Astrocyte (in vitro differentiated cells and primary cell): ENCODE measurements at regions not wholly inside any gene's neighbourhood (a gene's known extent, or its start where the extent isn't known, plus 50 kb on each side); places are given as distances from the start of the nearest gene placed in this dataset.

ENCODE experiments used
- DNase-seq: peaks from one replicate; pipeline ENCODE4 v3.0.0-alpha.2; 2010; ENCODE audit warnings: low read depth
- FAIRE-seq: peaks from 2 replicates; lab custom pipeline; 2011; peaks lifted over from hg19 to GRCh38; lab: Jason Lieb, UNC
- H2AFZ ChIP-seq: 2 replicates; pipeline ENCODE4 v1.6.0; 2012; ENCODE audit warnings: low read depth, low read length, inconsistent platforms
- H3K27ac ChIP-seq: 2 replicates; pipeline ENCODE4 v1.5.1; 2011; ENCODE audit warnings: low read depth, low read length, inconsistent platforms
- H3K27me3 ChIP-seq: 2 replicates; pipeline ENCODE4 v1.6.0; 2011; ENCODE audit warnings: low read length, inconsistent platforms; ENCODE audit not compliant: insufficient read depth
- H3K36me3 ChIP-seq: 2 replicates; pipeline ENCODE4 v1.5.1; 2011; ENCODE audit warnings: low read length, inconsistent platforms; ENCODE audit not compliant: insufficient read depth
- H3K4me1 ChIP-seq: 2 replicates; pipeline ENCODE4 v1.5.1; 2011; ENCODE audit warnings: low read length, inconsistent platforms; ENCODE audit not compliant: insufficient read depth
- H3K4me2 ChIP-seq: 2 replicates; pipeline ENCODE4 v1.6.0; 2012; ENCODE audit warnings: low read length, inconsistent platforms
- H3K4me3 ChIP-seq: 2 replicates; pipeline ENCODE4 v1.5.1; 2011; ENCODE audit warnings: low read depth, mild to moderate bottlenecking, low read length, inconsistent platforms; ENCODE audit not compliant: insufficient read depth
- H3K79me2 ChIP-seq: 2 replicates; pipeline ENCODE4 v1.6.0; 2012; ENCODE audit warnings: mild to moderate bottlenecking, low read length, inconsistent platforms; ENCODE audit not compliant: insufficient read depth
- H3K9ac ChIP-seq: 2 replicates; pipeline ENCODE4 v1.6.0; 2012; ENCODE audit warnings: mild to moderate bottlenecking, low read length, inconsistent platforms
- H3K9me3 ChIP-seq: 2 replicates; pipeline ENCODE4 v1.5.1; 2012; ENCODE audit warnings: low read depth, mild to moderate bottlenecking, low read length, inconsistent platforms; ENCODE audit not compliant: insufficient read depth
- H4K20me1 ChIP-seq: 2 replicates; pipeline ENCODE4 v1.6.0; 2012; ENCODE audit warnings: low read length, inconsistent platforms; ENCODE audit not compliant: insufficient read depth
- H3K27ac Mint-ChIP-seq: one replicate; pipeline ENCODE4 v1.8.0; 2021; ENCODE audit warnings: mild to moderate bottlenecking, mixed read lengths; ENCODE audit not compliant: unreplicated experiment
- H3K27me3 Mint-ChIP-seq: one replicate; pipeline ENCODE4 v1.8.0; 2021; ENCODE audit warnings: low read depth, mixed read lengths; ENCODE audit not compliant: unreplicated experiment
- H3K36me3 Mint-ChIP-seq: one replicate; pipeline ENCODE4 v1.8.0; 2021; ENCODE audit warnings: low read depth, mixed read lengths; ENCODE audit not compliant: unreplicated experiment
- H3K4me1 Mint-ChIP-seq: one replicate; pipeline ENCODE4 v1.8.0; 2021; ENCODE audit warnings: low read depth, mixed read lengths; ENCODE audit not compliant: unreplicated experiment
- H3K4me3 Mint-ChIP-seq: one replicate; pipeline ENCODE4 v1.8.0; 2021; ENCODE audit warnings: mild to moderate bottlenecking, moderate library complexity, mixed read lengths; ENCODE audit not compliant: unreplicated experiment
- H3K9me3 Mint-ChIP-seq: one replicate; pipeline ENCODE4 v1.8.0; 2021; ENCODE audit warnings: mild to moderate bottlenecking, mixed read lengths; ENCODE audit not compliant: unreplicated experiment
- EZH2 ChIP-seq: IDR thresholded peaks from 2 replicates; pipeline ENCODE4 v1.6.1; 2012; ENCODE audit warnings: mild to moderate bottlenecking, low read length, inconsistent platforms; ENCODE audit not compliant: insufficient read depth
- TF ChIP-seq, protein P1 (sequence below): IDR thresholded peaks from 2 replicates; pipeline ENCODE4 v1.5.1; 2011; ENCODE audit warnings: low read depth, mild to moderate bottlenecking, inconsistent platforms, low read length, moderate library complexity; ENCODE audit not compliant: insufficient read depth

DNA sequence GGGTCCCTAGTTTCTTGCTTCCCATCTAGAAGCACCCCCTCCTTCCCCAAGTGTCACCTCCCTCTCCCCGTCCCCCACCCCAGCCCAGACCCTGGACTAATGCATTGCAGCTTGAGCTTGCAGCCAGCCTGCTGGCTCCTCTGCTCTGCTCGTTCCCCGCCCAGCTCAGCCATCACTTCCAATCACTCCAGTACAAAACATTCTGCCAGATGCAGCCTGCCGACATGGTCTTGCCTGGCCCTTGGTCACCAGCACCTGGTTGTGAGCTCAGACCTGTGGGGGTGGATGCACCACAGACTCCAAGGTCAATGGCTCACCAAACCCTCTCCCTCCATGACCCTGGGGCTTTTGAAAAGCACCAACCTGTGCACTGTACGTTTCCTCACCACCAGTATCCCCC, 172.9 kb upstream of the SMIM23 start:
- Mint-ChIP-seq H3K27me3 (peaks cover 53% of the 10 kb centered on the region), H3K4me3 (no peak overlapping the region), H3K36me3 (no peaks in the 10 kb centered on the region), H3K27ac (no peak overlapping the region), H3K9me3 (peaks cover 9% of the 10 kb centered on the region), H3K4me1 (no peaks in the 10 kb centered on the region)
- FAIRE-seq (no peak), DNase-seq (no peak)
- Histone ChIP-seq H3K9ac (no peak overlapping the region), H2AFZ (no peak overlapping the region), H3K4me2 (no peak overlapping the region), H3K4me3 (no peak overlapping the region), H3K36me3 (no peaks in the 10 kb centered on the region), H3K27me3 (peaks cover 29% of the 10 kb centered on the region), H4K20me1 (no peaks in the 10 kb centered on the region), H3K27ac (no peak overlapping the region), H3K4me1 (no peaks in the 10 kb centered on the region), H3K9me3 (no peaks in the 10 kb centered on the region), H3K79me2 (no peaks in the 10 kb centered on the region)
- TF ChIP-seq EZH2: no peak
- TF ChIP-seq, protein P1, sequence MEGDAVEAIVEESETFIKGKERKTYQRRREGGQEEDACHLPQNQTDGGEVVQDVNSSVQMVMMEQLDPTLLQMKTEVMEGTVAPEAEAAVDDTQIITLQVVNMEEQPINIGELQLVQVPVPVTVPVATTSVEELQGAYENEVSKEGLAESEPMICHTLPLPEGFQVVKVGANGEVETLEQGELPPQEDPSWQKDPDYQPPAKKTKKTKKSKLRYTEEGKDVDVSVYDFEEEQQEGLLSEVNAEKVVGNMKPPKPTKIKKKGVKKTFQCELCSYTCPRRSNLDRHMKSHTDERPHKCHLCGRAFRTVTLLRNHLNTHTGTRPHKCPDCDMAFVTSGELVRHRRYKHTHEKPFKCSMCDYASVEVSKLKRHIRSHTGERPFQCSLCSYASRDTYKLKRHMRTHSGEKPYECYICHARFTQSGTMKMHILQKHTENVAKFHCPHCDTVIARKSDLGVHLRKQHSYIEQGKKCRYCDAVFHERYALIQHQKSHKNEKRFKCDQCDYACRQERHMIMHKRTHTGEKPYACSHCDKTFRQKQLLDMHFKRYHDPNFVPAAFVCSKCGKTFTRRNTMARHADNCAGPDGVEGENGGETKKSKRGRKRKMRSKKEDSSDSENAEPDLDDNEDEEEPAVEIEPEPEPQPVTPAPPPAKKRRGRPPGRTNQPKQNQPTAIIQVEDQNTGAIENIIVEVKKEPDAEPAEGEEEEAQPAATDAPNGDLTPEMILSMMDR: no peak

DNA sequence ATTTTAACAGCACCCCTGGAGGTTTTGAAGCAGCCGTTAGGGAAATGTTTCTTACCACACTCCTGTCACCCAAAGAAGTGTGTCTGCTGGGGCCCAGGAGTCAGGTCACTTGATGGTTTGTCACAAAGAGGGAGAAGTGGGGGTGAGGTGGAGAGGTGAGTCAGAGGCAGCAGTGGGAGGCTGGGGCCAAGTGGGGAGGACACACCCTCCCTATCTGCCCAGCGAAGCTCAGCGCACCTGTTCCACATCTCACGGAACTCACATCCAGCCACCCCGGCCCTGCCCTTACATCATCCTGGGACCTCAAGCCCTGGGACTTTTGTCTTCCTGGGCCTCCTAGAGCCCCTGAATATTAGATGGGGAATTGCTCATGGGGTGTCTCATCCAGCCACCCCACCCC, 171.1 kb upstream of the SMIM23 start:
- no peaks in the 10 kb centered on the region for H3K9me3 ChIP-seq
- no peak for FAIRE-seq
- no peak for DNase-seq
- H3K4me2 ChIP-seq: no peak overlapping the region
- TF ChIP-seq EZH2: no peak
- TF ChIP-seq, protein P1: no peak
- no peak overlapping the region for H2AFZ ChIP-seq
- no peaks in the 10 kb centered on the region for H3K4me1 Mint-ChIP-seq
- no peak overlapping the region for H3K27ac ChIP-seq
- no peaks in the 10 kb centered on the region for H4K20me1 ChIP-seq
- H3K27me3 ChIP-seq: peaks cover 31% of the 10 kb centered on the region
- H3K4me1 ChIP-seq: no peaks in the 10 kb centered on the region
- H3K4me3 ChIP-seq: no peak overlapping the region
- H3K9me3 Mint-ChIP-seq: peaks cover 9% of the 10 kb centered on the region
- peaks cover 51% of the 10 kb centered on the region for H3K27me3 Mint-ChIP-seq
- H3K36me3 ChIP-seq: no peaks in the 10 kb centered on the region
- no peak overlapping the region for H3K4me3 Mint-ChIP-seq
- no peak overlapping the region for H3K27ac Mint-ChIP-seq
- no peak overlapping the region for H3K9ac ChIP-seq
- no peaks in the 10 kb centered on the region for H3K79me2 ChIP-seq
- H3K36me3 Mint-ChIP-seq: no peaks in the 10 kb centered on the region

DNA sequence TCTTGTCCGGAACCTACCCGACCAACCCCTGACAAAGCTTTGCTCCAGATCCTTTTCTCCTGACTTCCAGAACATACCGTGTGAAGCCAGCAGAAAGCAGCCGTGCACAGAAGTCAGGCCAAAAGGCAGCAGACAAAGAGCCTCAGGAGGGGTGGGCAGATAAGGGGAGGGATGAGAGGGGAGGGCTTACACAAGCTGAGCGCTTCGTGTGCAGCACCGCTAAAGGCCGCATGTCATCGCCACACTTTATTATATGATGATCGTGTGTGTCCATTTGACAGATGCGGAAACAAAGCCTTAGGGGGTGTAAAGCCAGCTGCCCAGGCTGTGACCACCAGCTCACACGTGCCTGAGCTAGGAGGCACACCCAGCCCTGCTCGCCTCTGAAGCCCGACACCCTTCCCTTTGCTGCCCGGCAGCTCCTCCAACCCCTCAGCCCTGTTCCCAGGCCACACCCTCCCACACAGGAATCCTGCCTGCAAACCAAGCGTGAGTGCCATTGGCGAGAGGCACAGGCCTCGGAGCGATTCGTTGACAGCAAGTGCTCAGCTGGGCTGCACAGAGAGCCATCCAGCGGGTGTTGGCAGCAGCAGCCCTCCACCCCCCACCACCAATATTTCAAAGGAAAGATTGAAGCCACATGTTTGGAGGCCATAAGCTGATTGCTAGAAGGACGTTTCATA, 170.5 kb upstream of the SMIM23 start:
- Histone ChIP-seq H3K36me3 (no peaks in the 10 kb centered on the region), H3K4me3 (no peak overlapping the region), H3K79me2 (no peaks in the 10 kb centered on the region), H3K4me1 (no peaks in the 10 kb centered on the region), H4K20me1 (no peaks in the 10 kb centered on the region), H3K9ac (no peak overlapping the region), H3K27me3 (peaks cover 31% of the 10 kb centered on the region), H3K9me3 (no peaks in the 10 kb centered on the region), H3K27ac (no peak overlapping the region), H3K4me2 (no peak overlapping the region), H2AFZ (no peak overlapping the region)
- H3K27ac Mint-ChIP-seq: no peak overlapping the region
- TF ChIP-seq, protein P1: no peak
- no peak for TF ChIP-seq EZH2
- no peak overlapping the region for H3K4me3 Mint-ChIP-seq
- H3K36me3 Mint-ChIP-seq: no peaks in the 10 kb centered on the region
- H3K27me3 Mint-ChIP-seq: peaks cover 51% of the 10 kb centered on the region
- DNase-seq (peak; percentile 30), FAIRE-seq (no peak)
- no peaks in the 10 kb centered on the region for H3K4me1 Mint-ChIP-seq
- peaks cover 9% of the 10 kb centered on the region for H3K9me3 Mint-ChIP-seq
